ENCODE measurements at regions not wholly inside any gene's neighbourhood (a gene's known extent, or its start where the extent isn't known, plus 50 kb on each side); places are given as distances from the start of the nearest gene placed in this dataset.

GRCh38 chr2:136183097-136183496, 65.1 kb upstream of the CXCR4 start:
- no peak for DNase-seq (ENCODE audit: low read depth)

- DNase-seq (ENCODE audit: low read depth) = no peak
Observed at GRCh38 chr2:136182315-136182714, 64.4 kb upstream of the CXCR4 start.

- no peak for DNase-seq (ENCODE audit: low read depth)
Observed at GRCh38 chr2:136179602-136179975, 61.6 kb upstream of the CXCR4 start.

- no peak for DNase-seq (ENCODE audit: low read depth)
Observed at GRCh38 chr2:136178941-136179601, 61.1 kb upstream of the CXCR4 start.

- DNase-seq (ENCODE audit: low read depth) = no peak
Observed at GRCh38 chr2:136175868-136176267, 57.9 kb upstream of the CXCR4 start.

DNA sequence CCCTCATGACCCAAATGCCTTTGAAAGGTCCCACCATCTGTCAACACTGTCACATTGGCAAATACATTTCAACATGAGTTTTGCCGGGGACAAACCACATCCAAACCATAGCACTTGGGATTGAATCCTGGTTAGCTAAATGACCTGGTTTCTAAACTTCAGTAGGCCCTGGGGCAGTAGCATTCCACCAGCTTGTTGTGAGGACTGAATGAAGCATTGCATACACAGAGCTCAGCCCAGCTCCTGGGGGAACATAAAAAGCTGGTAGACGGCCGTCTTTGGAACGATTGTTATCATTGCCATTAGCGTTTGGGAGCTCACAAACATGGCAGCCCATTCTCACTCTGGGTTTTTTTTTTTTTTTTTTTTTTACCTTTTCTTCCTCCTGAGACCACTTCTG, 57.5 kb upstream of the CXCR4 start:
- DNase-seq (ENCODE audit: low read depth) = no peak

GRCh38 chr2:136173126-136173525, 55.2 kb upstream of the CXCR4 start:
- DNase-seq (ENCODE audit: low read depth) = no peak

DNA sequence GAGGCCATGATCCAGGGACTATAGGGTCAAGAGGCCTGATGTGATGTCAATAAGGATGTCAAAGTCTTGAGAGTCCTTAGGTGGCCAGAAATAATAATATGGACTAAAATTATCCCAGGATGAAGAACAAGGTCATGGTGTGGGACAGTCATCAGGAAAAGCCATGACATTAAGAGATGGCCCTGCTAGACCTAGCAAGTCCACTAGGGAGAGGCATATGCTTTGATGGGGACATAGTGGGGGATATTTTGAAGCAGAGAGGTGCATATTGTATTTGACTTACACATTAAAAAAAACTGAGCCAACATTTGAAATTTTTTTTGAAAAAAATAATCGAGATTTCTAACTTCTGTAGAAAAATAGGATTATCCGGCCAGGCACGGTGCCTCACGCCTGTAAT, 53.3 kb upstream of the CXCR4 start:
- no peak for DNase-seq (ENCODE audit: low read depth)

DNA sequence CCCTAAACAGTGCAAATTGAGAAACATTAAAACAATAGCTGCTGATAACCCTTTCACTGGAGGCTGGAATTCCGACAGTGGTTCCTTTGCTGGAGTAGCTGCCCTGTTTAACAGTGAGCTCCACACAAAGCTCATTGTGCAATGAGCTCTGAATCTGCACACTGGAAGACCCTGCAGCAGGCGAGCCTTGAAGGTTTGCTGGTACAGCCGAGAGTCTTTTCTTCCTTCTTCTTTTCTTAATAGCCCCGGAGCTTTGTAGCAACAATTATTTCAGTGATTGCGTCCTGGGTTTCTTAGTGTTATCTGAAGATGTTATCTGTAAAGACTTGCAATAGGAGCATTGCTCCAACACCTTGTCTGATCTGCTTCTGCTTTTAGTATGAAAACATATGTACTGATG, 50.8 kb upstream of the CXCR4 start:
- no peak for DNase-seq (ENCODE audit: low read depth)

GRCh38 chr2:136167721-136168475, 49.9 kb upstream of the CXCR4 start:
- no peak for DNase-seq (ENCODE audit: low read depth)
